Cardiac muscle cell (in vitro differentiated cells and primary cell): ENCODE measurements at regions not wholly inside any gene's neighbourhood (a gene's known extent, or its start where the extent isn't known, plus 50 kb on each side); places are given as distances from the start of the nearest gene placed in this dataset.

Experiments used
- DNase-seq, 2 donors: peaks; one replicate each; pipeline versions ENCODE4 v3.0.0 to v3.0.0-alpha.2; 2010 to 2017; ENCODE audit warnings: low read depth in 1 of 2, low spot score in 1 of 2
- H3K27ac ChIP-seq: fragments of 200-600 bp; sonication (generic); 2 replicates; pipeline ENCODE4 v1.5.1; 2016
- H3K27me3 ChIP-seq: fragments of 200-600 bp; sonication (generic); 2 replicates; pipeline ENCODE4 v1.6.0; 2016; ENCODE audit warnings: control low read depth
- H3K36me3 ChIP-seq: fragments of 200-600 bp; sonication (generic); 2 replicates; pipeline ENCODE4 v1.5.1; 2016; ENCODE audit warnings: control low read depth
- H3K4me1 ChIP-seq: fragments of 200-600 bp; sonication (generic); 2 replicates; pipeline ENCODE4 v1.8.1; 2017; ENCODE audit warnings: low read depth, mild to moderate bottlenecking, mixed run types
- H3K4me3 ChIP-seq: fragments of 200-600 bp; sonication (generic); 2 replicates; pipeline ENCODE4 v1.5.1; 2016; ENCODE audit warnings: mild to moderate bottlenecking
- H3K9me3 ChIP-seq: fragments of 200-600 bp; sonication (generic); 2 replicates; pipeline ENCODE4 v1.5.1; 2017; ENCODE audit warnings: low read depth, mild to moderate bottlenecking, control low read depth
- TF ChIP-seq, protein P1 (sequence below): IDR thresholded peaks from 2 replicates; pipeline ENCODE4 v1.5.1; 2012; ENCODE audit warnings: low read depth, mild to moderate bottlenecking, low read length

DNA sequence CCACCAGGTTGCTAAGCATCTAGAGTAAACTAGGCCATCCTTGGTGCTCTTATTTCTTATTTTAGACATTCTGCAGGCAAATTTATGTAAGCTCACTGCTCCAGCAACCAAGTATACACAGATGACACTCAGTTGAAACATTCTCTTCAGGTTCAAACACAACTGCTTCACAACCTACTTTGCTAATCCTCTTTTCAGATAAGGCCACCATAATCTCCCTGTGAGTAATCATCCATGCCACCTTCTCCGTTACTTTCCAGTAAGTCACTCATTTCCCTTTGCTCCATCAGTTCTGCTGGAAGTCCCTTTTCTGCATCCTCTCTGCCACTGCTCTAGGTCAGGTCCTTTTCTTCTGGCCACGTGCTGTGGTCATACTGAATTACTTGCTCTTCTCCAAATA, 120.2 kb upstream of the WDFY3 start:
- DNase-seq: no peak
- TF ChIP-seq, protein P1, sequence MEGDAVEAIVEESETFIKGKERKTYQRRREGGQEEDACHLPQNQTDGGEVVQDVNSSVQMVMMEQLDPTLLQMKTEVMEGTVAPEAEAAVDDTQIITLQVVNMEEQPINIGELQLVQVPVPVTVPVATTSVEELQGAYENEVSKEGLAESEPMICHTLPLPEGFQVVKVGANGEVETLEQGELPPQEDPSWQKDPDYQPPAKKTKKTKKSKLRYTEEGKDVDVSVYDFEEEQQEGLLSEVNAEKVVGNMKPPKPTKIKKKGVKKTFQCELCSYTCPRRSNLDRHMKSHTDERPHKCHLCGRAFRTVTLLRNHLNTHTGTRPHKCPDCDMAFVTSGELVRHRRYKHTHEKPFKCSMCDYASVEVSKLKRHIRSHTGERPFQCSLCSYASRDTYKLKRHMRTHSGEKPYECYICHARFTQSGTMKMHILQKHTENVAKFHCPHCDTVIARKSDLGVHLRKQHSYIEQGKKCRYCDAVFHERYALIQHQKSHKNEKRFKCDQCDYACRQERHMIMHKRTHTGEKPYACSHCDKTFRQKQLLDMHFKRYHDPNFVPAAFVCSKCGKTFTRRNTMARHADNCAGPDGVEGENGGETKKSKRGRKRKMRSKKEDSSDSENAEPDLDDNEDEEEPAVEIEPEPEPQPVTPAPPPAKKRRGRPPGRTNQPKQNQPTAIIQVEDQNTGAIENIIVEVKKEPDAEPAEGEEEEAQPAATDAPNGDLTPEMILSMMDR: no peak
- Histone ChIP-seq H3K36me3 (no peaks in the 10 kb centered on the region), H3K9me3 (no peaks in the 10 kb centered on the region), H3K4me3 (no peak overlapping the region), H3K4me1 (no peaks in the 10 kb centered on the region), H3K27ac (no peak overlapping the region), H3K27me3 (no peaks in the 10 kb centered on the region)

DNA sequence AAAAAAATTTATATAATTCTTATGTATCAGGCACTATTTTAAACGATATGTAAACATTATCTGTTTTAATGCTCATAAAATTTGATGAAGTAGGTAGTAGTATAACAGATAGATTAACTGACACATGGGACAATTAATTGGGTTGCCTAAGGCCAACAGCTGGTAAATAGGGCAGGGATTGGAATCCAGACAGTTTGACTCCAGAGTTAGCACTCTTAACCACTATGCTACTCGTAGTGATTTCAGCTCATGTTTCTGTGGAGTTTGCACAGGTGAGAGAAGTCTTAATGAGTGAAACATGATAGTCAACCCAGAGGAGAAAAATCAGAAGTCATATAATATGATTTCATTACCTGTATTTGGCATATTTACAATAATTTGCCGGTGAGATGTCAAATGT, 126.0 kb upstream of the WDFY3 start:
- H3K9me3 ChIP-seq: no peaks in the 10 kb centered on the region
- TF ChIP-seq, protein P1: no peak
- no peak overlapping the region for H3K4me3 ChIP-seq
- H3K27me3 ChIP-seq: no peaks in the 10 kb centered on the region
- H3K27ac ChIP-seq: no peak overlapping the region
- no peak for DNase-seq
- no peaks in the 10 kb centered on the region for H3K36me3 ChIP-seq
- no peaks in the 10 kb centered on the region for H3K4me1 ChIP-seq

DNA sequence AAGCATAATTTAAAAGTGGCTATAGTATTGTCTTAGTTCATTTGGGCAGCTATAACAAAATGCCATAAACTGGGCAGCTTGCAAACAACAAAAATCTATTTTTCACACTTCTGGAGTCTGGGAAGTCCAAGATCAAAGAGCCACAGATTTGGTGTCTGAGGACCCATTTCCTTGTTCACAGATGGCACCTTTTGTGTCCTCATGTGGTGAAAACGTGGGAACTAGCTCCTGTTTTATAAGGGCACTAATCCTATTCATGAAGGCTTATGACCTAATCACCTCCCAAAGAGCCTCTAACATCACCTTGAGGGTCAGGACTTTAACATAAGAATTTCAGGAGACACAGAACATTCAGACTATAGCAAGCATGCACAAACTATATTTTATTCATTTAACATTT, 126.5 kb upstream of the WDFY3 start:
- H3K36me3 ChIP-seq: no peaks in the 10 kb centered on the region
- H3K4me1 ChIP-seq: no peaks in the 10 kb centered on the region
- DNase-seq: no peak
- H3K27me3 ChIP-seq: no peaks in the 10 kb centered on the region
- no peak overlapping the region for H3K4me3 ChIP-seq
- no peak overlapping the region for H3K27ac ChIP-seq
- TF ChIP-seq, protein P1: no peak
- no peaks in the 10 kb centered on the region for H3K9me3 ChIP-seq

DNA sequence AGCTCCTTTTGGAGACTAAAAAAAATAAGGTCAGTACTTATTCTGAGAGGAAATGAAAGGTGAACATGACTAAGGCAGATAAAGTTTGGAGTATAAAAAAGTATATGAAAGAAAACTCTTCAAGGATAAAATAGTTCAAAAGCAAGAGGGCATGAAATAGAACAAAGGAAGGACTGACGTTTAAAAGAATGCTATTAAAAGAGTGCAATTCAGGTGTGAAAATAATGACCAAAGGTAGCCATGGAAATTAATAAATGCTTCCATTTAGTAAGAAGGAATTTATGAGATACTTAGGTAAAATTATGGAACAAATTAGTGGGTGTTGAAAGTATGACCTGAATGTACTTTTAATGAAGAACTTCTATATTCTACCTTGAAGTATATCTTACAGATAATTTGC, 128.2 kb upstream of the WDFY3 start:
- TF ChIP-seq, protein P1: no peak
- Histone ChIP-seq H3K4me3 (no peak overlapping the region), H3K27ac (no peak overlapping the region), H3K9me3 (no peaks in the 10 kb centered on the region), H3K27me3 (no peaks in the 10 kb centered on the region), H3K36me3 (no peaks in the 10 kb centered on the region), H3K4me1 (no peaks in the 10 kb centered on the region)
- DNase-seq: no peak

DNA sequence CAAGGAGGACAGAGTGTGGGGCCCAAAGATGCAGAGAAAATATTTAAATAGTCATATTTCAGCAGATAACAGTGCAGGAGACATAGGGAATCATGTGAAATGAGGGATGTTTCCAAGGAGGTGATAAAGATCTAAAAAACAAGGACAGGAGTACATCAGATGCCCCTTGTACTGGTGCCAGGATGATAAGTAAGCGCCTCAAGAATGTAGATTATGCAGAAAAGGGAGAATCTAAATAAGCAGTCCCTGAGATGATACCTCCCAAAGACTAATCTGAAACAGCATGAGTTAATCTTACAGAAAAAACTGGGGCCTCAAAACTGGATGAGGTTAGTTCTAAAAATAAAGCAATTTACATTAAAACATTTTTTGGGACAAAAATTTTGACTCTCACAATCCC, 136.1 kb upstream of the WDFY3 start:
- TF ChIP-seq, protein P1: no peak
- H3K4me3 ChIP-seq: no peak overlapping the region
- no peaks in the 10 kb centered on the region for H3K36me3 ChIP-seq
- no peaks in the 10 kb centered on the region for H3K9me3 ChIP-seq
- no peaks in the 10 kb centered on the region for H3K4me1 ChIP-seq
- H3K27me3 ChIP-seq: no peaks in the 10 kb centered on the region
- H3K27ac ChIP-seq: no peak overlapping the region
- DNase-seq: no peak

DNA sequence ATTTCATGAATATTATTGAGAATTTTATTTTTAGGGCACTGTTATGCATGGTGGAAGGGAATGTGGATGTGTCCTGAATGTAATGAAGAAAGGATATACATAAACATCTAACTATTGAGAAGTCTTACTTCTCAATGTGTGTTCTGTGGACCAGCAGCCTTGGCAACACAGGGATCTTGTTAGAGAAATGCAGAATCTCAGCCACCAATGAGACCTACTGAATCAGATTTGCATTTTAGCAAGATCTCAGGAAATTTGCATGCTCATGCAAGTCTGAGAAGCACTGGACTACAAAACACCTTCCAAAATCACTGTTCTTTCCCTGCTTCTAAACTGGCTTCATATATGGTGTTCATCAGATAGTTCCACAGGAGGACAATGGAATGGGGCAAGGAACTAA, 139.7 kb upstream of the WDFY3 start:
- Histone ChIP-seq H3K4me1 (no peaks in the 10 kb centered on the region), H3K27ac (no peak overlapping the region), H3K36me3 (no peaks in the 10 kb centered on the region), H3K4me3 (no peak overlapping the region), H3K27me3 (no peaks in the 10 kb centered on the region), H3K9me3 (no peaks in the 10 kb centered on the region)
- no peak for DNase-seq
- TF ChIP-seq, protein P1: no peak
